Natural killer cell (primary cell): ENCODE measurements at regions not wholly inside any gene's neighbourhood (a gene's known extent, or its start where the extent isn't known, plus 50 kb on each side); places are given as distances from the start of the nearest gene placed in this dataset.

ENCODE experiments used
- ATAC-seq, 3 donors: fragments of 150-1000 bp in 2 of 3; fragments of 200-7000 bp in 1 of 3; cut with Tn5 transposase; 1 replicate in 1 of 3; 2 replicates in 2 of 3; pipeline ENCODE4 v1.10.0; 2021; ENCODE audit warnings: mild to moderate bottlenecking in 2 of 3, moderate library complexity in 2 of 3
- DNase-seq, 2 donors: peaks; one replicate each; pipeline versions ENCODE4 v3.0.0 to v3.0.0-alpha.2; 2013 to 2021; ENCODE audit warnings: mixed read lengths in 1 of 2
- H3K27ac ChIP-seq: one replicate; pipeline ENCODE4 v1.5.1; 2013; ENCODE audit warnings: mild to moderate bottlenecking, low read length
- H3K27me3 ChIP-seq: one replicate; pipeline ENCODE4 v1.6.1; 2013; ENCODE audit warnings: low read length; ENCODE audit not compliant: control insufficient read depth, insufficient read depth
- H3K36me3 ChIP-seq: one replicate; pipeline ENCODE4 v1.6.1; 2013; ENCODE audit warnings: low read length; ENCODE audit not compliant: control insufficient read depth, insufficient read depth
- H3K4me1 ChIP-seq: one replicate; pipeline ENCODE4 v1.6.1; 2013; ENCODE audit warnings: low read length; ENCODE audit not compliant: control insufficient read depth, insufficient read depth
- H3K4me3 ChIP-seq: one replicate; pipeline ENCODE4 v1.5.1; 2013; ENCODE audit warnings: low read length
- H3K9me3 ChIP-seq: one replicate; pipeline ENCODE4 v1.6.1; 2013; ENCODE audit warnings: low read length; ENCODE audit not compliant: control insufficient read depth, insufficient read depth
- H3K27ac Mint-ChIP-seq, 2 donors: one replicate each; pipeline ENCODE4 v1.8.0; 2022; ENCODE audit warnings: mild to moderate bottlenecking in 2 of 2, mixed read lengths in 2 of 2, moderate library complexity in 1 of 2
- H3K27me3 Mint-ChIP-seq, 2 donors: one replicate each; pipeline ENCODE4 v1.8.0; 2022; ENCODE audit warnings: low read depth in 2 of 2, mixed read lengths in 2 of 2
- H3K36me3 Mint-ChIP-seq: one replicate; pipeline ENCODE4 v1.8.0; 2022; ENCODE audit warnings: mixed read lengths
- H3K4me1 Mint-ChIP-seq, 2 donors: one replicate each; pipeline ENCODE4 v1.8.0; 2022; ENCODE audit warnings: mixed read lengths in 2 of 2
- H3K4me3 Mint-ChIP-seq: one replicate; pipeline ENCODE4 v1.8.0; 2022; ENCODE audit warnings: mild to moderate bottlenecking, moderate library complexity, mixed read lengths
- H3K9me3 Mint-ChIP-seq, 2 donors: one replicate each; pipeline ENCODE4 v1.8.0; 2022; ENCODE audit warnings: mixed read lengths in 2 of 2
- CTCF ChIP-seq: fragments of 200-600 bp; IDR thresholded peaks from one replicate; pipeline ENCODE4 v1.8.0; 2022; ENCODE audit warnings: antibody characterized with exemption
- WGBS: methylation state at CpG from one replicate; pipeline ENCODE4 v1.1.7; 2013; ENCODE audit warnings: missing lambda C conversion rate; ENCODE audit not compliant: insufficient coverage; 5-methylcytosine and 5-hydroxymethylcytosine counted together
- intact Hi-C: fragments of 100-400 bp; cut with micrococcal nuclease; formaldehyde crosslinking; loops from one replicate; pipeline ENCODE4 v1.14.2; 2022

GRCh38 chr10:30117812-30118501 lies 58.6 kb upstream of the JCAD start:
- Histone ChIP-seq H3K27ac (no peak overlapping the region), H3K4me1 (no peaks in the 10 kb centered on the region), H3K4me3 (no peak overlapping the region), H3K9me3 (no peaks in the 10 kb centered on the region), H3K36me3 (no peaks in the 10 kb centered on the region), H3K27me3 (no peaks in the 10 kb centered on the region)
- WGBS: 82% methylated on average over 8 of the region's 9 CpGs
- Mint-ChIP-seq H3K27me3 (peaks cover 27 to 32% of the 10 kb centered on the region in 2 donors), H3K4me1 (no peaks in the 10 kb centered on the region), H3K36me3 (no peaks in the 10 kb centered on the region), H3K4me3 (no peak overlapping the region), H3K27ac (no peak overlapping the region), H3K9me3 (no peaks in the 10 kb centered on the region)
- ATAC-seq: no peak
- DNase-seq: no peak
- no peak for TF ChIP-seq CTCF
- intact Hi-C loops: no loop called here

GRCh38 chr10:30116041-30116491 lies 56.7 kb upstream of the JCAD start:
- Mint-ChIP-seq H3K9me3 (no peaks in the 10 kb centered on the region), H3K27me3 (peaks cover 29 to 32% of the 10 kb centered on the region in 2 donors), H3K4me3 (no peak overlapping the region), H3K4me1 (no peaks in the 10 kb centered on the region), H3K27ac (no peak overlapping the region), H3K36me3 (no peaks in the 10 kb centered on the region)
- 90% methylated on average over 7 of the region's 7 CpGs for WGBS
- no peaks in the 10 kb centered on the region for H3K36me3 ChIP-seq
- no peaks in the 10 kb centered on the region for H3K27me3 ChIP-seq
- DNase-seq: no peak
- no peak for ATAC-seq
- TF ChIP-seq CTCF: no peak
- H3K4me3 ChIP-seq: no peak overlapping the region
- no peaks in the 10 kb centered on the region for H3K9me3 ChIP-seq
- H3K27ac ChIP-seq: no peak overlapping the region
- no peaks in the 10 kb centered on the region for H3K4me1 ChIP-seq
- intact Hi-C loops: no loop called here

- DNase-seq (no peak), ATAC-seq (no peak)
- no peak overlapping the region for H3K27ac Mint-ChIP-seq
- TF ChIP-seq CTCF: no peak
- Histone ChIP-seq H3K4me3 (no peak overlapping the region), H3K4me1 (no peaks in the 10 kb centered on the region), H3K9me3 (no peaks in the 10 kb centered on the region), H3K27me3 (no peaks in the 10 kb centered on the region), H3K36me3 (no peaks in the 10 kb centered on the region), H3K27ac (no peak overlapping the region)
- 92% methylated on average over 6 of the region's 6 CpGs for WGBS
- H3K9me3 Mint-ChIP-seq: no peaks in the 10 kb centered on the region
- no peak overlapping the region for H3K4me3 Mint-ChIP-seq
- peaks cover 27 to 28% of the 10 kb centered on the region in 2 donors for H3K27me3 Mint-ChIP-seq
- no peaks in the 10 kb centered on the region for H3K4me1 Mint-ChIP-seq
- H3K36me3 Mint-ChIP-seq: no peaks in the 10 kb centered on the region
- intact Hi-C loops: no loop called here
Observed at GRCh38 chr10:30115626-30115940, 56.2 kb upstream of the JCAD start.
